ENCODE measurements at regions not wholly inside any gene's neighbourhood (a gene's known extent, or its start where the extent isn't known, plus 50 kb on each side); places are given as distances from the start of the nearest gene placed in this dataset.
"Not testable (repeated sequence)": the region's sequence is repeated elsewhere in the genome, so short reads cannot be mapped to it uniquely, and the experiment has no call there.

DNA sequence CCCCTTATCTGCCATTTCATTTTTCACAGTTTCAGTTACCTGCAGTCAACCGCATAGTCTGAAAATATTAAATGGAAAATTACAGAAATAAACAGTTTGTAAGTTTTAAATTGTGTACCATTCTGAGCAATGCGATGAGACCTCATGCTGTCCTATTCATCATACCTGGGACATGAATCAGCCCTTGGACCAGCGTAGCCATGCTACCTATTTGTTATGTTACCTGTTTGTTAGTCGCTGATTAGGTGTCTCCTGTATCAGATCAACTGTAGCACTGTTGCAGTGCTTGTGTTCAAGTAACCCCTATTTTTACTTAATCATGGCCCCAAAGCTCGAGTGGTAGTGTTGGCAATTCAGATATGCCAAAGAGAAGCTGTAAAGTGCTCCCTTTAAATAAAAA, 492.2 kb upstream of the AADAT start:
- no peak for DNase-seq (ENCODE audit: low spot score)

DNA sequence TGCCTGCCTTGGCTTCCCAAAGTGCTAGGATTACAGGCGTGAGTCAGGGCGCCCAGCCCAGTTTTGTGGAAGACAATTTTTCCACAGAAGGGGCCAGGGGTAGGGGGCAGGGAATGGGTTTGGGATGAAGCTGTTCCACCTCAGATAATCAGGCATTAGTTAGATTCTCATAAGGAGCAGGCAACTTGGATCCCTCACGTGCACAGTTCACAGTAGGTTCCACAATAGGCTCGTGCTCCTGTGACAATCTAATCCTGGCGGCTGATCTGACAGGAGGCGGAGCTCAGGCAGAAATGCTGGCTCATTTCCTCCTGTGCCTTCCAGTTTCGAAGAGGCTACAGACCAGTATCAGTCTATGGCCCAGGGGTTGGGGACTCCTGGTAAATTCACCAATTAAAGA, 491.6 kb upstream of the AADAT start:
- DNase-seq (ENCODE audit: low spot score): no peak

DNA sequence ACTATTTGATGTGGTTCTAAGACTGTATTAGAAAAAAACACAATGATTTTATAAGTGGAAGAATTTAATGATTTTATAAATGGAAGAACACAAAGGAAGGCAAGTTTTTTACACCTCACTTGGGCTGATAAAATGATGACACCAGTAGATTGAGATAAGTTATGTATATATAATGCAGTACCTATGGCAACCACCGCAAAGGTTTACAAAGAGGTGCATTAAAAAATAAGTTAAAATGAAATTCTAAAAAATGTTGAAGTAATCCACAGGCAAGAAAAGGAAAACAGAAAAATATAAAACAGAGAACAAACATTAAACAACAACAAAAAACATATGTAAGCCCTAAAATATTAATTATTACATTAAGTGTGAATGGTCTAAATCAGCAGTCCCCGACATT, 490.9 kb upstream of the AADAT start:
- DNase-seq (ENCODE audit: low spot score): no peak

DNA sequence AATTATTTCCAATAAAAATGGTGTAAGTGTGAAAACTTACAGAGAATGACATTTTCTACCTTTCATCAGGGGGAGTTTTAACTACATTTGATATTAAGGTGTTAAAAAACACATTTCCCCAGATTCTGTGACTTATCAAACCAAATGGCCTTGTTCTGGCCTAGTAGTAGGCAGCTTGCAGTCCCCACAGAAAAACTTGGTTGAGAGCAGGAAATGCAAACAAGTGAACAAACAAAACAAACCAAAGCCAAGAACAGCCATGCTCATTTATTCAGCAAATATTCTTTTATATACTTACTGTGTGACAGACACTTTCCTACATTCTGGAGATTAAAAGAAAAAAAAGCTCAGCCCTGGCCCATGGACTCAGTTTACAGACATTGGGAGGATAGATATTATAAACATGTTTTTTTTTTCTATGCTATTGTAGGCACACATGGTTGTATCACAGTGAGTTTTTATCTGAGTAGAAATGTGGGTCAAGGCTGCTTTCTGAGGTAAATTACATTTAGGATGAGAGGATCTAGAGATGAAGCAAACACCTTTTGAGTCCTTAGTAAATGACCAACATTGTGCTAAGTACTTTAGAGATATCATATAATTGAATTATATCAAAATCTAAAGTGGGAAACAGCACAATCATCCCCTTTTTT, 449.2 kb upstream of the AADAT start:
- DNase-seq (ENCODE audit: low spot score): no peak

GRCh38 chr4:170529748-170530722, 440.3 kb upstream of the AADAT start:
- DNase-seq (ENCODE audit: low spot score): no peak

GRCh38 chr4:170526471-170526870, 436.7 kb upstream of the AADAT start:
- DNase-seq (ENCODE audit: low spot score): no peak

- no peak for DNase-seq (ENCODE audit: low spot score)
Measured at GRCh38 chr4:170522427-170522970, 432.7 kb upstream of the AADAT start.

- no peak for DNase-seq (ENCODE audit: low spot score)
Measured at GRCh38 chr4:170497689-170498088, 407.9 kb upstream of the AADAT start.

GRCh38 chr4:170497112-170497511, 407.4 kb upstream of the AADAT start:
- DNase-seq (ENCODE audit: low spot score): no peak

DNA sequence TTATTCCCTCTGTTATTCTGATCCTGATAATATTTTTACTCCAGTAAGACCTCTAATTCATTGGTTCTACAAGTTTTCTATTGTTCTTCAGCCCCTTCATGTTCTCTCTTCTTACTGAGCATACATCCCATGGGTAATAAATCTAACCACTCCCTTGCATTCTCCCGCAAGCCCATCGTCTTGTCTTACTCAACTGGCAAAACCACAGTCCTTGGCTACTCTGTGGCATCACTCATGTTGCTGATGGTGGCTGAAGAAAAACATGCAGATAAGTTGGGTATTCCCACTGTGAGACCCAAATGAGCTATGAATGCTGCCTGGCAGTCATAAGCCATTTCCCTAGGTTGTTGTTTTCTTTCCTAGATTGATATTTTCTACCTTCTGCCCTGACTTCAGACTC, 402.2 kb upstream of the AADAT start:
- DNase-seq (ENCODE audit: low spot score): no peak

GRCh38 chr4:170476351-170476750, 386.6 kb upstream of the AADAT start:
- no peak for DNase-seq (ENCODE audit: low spot score)

- no peak for DNase-seq (ENCODE audit: low spot score)
Measured at GRCh38 chr4:170465429-170465828, 375.7 kb upstream of the AADAT start.

- no peak for DNase-seq (ENCODE audit: low spot score)
Measured at GRCh38 chr4:170464614-170465197, 374.9 kb upstream of the AADAT start.

GRCh38 chr4:170446782-170447181, 357.0 kb upstream of the AADAT start:
- DNase-seq (ENCODE audit: low spot score): no peak

- DNase-seq (ENCODE audit: low spot score): not testable (repeated sequence)
Measured at GRCh38 chr4:170441146-170441545, 351.4 kb upstream of the AADAT start.

- no peak for DNase-seq (ENCODE audit: low spot score)
Measured at GRCh38 chr4:170428929-170429328, 339.2 kb upstream of the AADAT start.

DNA sequence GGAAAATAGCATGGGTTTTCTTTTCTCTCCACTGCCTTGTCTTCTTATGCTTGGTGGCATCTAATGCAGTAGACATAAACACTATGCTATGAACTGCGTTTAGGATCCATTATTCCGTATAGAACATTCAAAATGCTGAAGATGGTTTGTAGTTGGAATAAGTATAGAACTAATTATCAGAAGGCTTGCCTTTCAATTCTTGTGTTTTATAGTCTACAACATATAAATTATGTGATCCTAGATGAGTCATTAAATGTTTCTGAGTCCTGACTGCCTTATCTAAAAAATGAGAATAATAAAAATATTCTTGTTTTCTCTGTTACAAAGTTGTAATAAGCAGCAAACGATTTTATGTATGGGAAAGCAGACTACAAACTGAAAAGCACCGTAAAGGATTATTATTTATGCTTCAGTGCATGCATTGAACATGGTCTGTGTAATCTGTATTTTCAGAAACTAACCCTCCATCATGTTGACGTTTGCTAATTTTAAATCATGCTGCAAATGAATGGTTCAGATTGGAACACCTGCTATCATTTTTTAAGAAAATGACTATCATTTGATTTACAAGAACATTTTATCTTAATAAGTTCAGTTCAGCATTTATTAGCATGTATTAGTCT, 335.9 kb upstream of the AADAT start:
- no peak for DNase-seq (ENCODE audit: low spot score)

- DNase-seq (ENCODE audit: low spot score): no peak
Measured at GRCh38 chr4:170425040-170425439, 335.3 kb upstream of the AADAT start.

DNA sequence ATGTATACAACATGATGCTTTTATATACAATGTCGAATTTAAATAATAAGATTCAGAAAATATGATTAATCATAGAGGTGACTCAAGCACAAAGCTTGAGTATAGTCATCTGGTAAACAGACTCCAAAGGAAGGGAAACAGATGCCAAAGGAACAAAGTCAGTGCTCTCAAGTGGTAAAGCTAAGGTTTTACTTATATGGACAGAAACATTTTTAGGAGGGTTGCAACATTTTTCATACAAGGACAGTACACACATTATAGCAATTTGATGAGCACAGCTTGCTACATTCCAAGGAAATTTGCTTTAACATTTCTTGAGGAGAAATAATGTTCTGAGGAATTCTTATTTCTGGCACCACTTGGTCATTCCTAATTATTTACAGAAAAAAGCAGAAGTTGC, 333.4 kb upstream of the AADAT start:
- DNase-seq (ENCODE audit: low spot score): no peak

GRCh38 chr4:170420255-170420693, 330.5 kb upstream of the AADAT start:
- no peak for DNase-seq (ENCODE audit: low spot score)

DNA sequence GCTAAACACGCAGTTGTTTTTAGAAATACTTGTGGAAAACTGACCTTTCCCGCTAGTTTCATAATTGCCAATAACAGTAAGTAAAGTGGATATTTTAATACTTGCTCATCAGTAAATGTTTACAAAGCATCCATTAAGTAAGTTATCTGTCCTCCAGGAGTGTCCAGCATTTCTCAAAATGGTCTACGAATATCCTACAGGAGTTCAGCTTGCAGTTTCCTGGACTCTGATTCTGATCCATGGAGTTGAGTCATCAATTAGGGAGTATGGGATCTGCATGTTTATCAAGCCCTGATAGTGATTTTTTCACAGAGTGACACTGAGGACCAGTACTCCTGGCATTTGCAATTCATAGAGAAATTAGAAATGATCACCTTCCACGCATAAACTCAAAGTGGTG, 325.2 kb upstream of the AADAT start:
- no peak for DNase-seq (ENCODE audit: low spot score)

GRCh38 chr4:170414360-170414759, 324.6 kb upstream of the AADAT start:
- no peak for DNase-seq (ENCODE audit: low spot score)
